Activated CD8-positive, alpha-beta memory T cell treated with anti-CD3 and anti-CD28 coated beads for 4 hours (primary cell): ENCODE measurements at regions not wholly inside any gene's neighbourhood (a gene's known extent, or its start where the extent isn't known, plus 50 kb on each side); places are given as distances from the start of the nearest gene placed in this dataset.

Experiments
- DNase-seq, 2 donors: peaks; one replicate each; pipeline ENCODE4 v3.0.0-alpha.2; 2020; ENCODE audit warnings: low read depth in 2 of 2

DNA sequence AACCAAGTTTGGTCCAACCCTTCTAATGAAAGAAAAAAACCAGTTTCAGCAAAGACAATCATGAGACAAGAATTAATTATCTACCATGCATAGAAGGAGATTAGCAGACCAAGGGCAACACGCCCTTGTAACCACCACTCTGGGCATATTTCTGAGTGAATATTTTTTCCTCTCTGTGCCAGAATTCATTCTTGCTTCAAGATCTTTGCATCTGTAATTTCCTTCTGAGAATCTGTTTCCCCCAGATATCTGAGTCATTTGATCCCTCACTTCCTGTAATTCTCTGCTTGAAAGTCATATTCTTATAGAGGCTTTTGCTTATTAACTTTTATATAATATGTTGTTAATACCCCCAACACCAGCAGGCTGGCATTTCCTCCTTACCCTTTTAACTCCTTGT lies 243.7 kb downstream of the SLC16A7 start:
- DNase-seq = no peak

DNA sequence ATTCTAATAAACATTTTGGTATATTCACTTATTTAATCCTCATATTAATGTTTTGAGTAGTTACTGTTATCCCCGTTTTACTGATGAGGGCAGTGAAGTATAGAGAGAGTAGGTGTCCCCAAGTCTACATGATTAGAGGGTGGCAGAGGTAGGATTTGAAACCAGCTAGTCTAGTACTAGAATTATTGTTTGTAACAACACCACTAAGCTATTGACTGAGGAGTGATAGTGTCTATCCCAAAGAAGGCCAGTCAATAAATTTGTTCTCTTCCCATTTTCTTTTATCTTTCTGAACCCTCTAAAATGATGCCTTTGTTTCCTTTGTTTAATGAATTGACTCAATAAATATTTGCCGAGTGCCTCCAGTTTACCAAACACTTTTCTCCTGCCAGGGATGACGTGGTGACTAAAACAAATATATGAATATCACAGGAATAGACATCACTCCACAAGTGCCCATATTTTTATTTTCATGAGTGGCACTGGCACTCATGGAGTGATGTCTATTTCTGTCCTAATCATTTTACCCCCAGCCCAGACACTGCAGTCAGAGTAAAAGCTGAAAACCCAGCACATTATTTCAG lies 247.5 kb downstream of the SLC16A7 start:
- DNase-seq = no peak

DNA sequence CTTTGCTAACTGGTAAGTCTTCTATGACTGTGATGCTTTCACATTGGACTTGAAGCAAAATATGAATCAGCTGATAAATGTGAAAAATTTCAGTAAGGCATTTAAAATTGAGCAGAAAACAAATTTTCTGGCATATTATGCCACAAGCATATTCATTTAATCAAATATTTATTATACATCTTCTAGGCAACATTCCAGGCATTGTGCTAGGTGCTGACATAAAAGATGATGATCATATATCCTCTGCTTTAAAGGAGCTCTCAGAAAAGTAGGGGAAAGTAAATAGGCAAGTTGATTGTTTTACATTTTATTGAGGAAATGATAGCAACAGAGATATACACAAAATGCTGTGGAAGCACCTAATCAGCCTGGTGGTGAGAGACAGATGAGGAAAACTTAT lies 248.9 kb downstream of the SLC16A7 start:
- DNase-seq = no peak

DNA sequence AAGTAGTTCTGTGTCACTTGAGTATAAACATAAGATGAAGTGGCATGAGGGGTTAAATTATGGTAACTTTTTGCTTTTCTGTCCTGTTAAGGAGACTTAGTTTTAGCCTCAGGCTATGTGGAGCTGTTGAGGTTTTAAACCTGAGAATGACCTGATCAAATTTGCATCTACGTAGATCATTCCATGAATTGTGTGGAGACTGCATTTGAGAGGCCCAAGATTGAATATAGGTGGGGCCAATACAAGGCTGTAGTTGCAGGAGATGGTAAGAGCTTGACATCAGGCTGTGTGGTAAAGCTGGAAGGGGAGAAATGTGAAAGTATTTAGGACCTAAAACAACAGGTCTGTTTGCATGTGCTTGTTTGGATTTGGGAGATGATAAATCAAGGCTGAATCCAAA lies 249.5 kb downstream of the SLC16A7 start:
- DNase-seq = no peak

DNA sequence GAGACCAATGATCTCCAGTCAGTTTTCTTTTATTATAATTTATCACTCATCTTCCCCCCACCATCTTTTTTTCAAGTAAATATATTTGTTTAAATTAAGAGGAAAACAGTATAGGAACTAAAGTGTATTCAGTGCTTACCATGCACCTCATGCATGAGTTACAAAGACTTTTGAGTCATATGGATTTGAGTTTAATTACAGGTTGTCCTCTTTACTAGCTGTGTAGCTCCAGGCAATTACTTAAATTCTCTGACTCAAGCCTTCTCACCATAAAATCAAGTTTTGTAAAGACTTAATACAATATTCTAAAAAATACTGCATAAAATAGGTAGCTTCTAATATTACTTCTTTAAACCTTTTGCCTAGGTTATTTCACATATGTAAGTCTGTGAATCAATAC lies 251.3 kb downstream of the SLC16A7 start:
- DNase-seq = no peak

DNA sequence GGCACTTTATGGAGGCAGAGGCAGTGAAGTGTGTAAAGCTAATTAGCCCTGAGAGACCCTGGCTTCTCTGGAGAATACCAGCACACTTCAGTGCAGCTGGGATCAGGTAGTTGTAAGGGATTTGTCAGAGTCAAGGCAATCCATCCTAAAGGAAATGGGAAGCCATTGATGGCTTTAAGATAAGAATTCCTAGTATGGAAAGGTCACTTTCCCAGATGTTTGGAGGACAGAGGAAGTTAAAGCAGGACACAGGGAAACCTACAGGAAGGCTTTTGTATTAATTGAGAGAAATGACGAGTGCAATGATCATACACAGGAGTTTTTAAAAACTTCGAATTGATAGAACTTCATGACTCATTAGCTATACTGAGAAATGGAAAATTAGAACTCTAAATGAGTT lies 254.4 kb downstream of the SLC16A7 start:
- no peak for DNase-seq

DNA sequence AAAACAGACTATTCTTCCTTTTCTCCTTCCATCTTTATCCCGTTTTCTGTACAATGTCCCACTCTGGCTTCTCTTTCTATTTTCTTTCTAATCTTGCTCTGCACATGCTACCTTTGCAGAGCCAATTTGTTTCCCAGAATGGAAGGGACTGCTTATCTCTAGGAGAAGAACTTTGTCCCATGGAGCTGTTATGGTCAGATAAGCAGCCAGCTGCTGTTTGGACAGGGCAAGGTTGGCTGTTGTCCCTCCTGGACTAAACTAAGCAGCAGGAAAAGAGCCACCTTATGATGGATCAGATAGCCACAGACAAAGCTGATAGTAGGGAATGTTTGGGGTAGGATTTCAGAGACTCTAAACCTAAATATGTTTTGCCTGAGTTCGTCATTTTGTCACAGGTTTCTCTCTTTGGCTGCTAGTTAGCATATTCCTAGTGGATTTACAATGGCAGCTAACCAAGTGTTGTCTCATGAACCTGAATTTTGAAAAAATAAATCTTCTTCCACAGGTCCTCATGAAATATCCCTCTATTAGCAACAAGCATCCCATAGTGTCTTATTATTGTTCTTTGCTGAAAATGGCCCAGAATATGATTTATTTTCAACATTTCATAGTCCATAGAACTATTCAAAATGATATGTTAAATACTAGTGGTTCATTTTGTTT lies 262.8 kb downstream of the SLC16A7 start:
- no peak for DNase-seq

DNA sequence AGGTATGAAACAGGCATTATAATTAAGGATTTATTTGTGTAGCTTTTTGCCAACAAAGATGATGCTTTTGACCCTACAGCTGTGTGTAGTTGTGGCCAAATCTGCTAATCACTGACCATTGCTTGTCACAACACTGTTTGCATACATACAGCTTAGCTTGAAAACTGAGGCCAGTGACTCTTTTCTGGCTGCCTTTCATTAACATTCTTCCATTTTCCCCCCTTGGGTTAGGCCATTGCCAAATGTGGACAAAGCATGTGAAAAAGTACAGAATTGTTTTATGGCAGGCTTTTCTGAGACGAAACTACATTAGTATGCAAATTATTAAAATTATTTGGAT lies 263.3 kb downstream of the SLC16A7 start:
- DNase-seq = no peak

DNA sequence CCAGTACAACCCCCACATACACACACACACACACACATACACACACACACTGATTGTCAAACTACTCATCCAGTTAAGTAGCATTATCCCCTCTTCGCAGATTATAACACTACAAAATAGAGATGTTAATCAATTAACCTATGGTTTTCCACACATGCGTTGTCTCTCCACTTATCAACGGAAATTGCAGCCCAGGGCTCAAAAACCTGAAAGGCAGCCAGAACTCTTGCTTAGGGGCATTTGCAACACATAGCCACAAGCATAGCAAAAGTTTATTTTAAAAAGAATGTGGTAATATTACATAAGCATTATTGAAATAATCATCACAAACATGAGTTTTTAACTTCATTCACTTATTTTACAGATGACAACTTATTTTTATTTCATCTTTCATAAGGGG lies 265.8 kb downstream of the SLC16A7 start:
- DNase-seq = no peak

DNA sequence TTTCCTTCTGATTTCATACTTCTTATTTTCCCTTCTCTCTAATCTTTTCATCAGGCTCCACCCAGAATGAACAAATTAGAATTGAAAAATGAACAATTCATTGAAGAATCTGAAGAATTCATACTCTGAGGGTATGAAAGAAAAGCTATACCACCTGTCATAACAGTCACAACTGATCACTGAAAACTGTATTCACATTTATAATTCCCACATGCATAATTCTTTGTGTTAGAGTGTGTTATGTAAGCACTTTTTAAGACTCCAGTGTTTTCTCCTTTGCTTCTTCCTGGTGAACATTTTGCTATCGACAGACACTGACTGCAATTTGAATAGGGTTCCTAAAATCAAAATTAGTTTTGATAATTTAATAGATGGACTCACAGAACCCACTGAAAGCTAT lies 271.2 kb downstream of the SLC16A7 start:
- no peak for DNase-seq

DNA sequence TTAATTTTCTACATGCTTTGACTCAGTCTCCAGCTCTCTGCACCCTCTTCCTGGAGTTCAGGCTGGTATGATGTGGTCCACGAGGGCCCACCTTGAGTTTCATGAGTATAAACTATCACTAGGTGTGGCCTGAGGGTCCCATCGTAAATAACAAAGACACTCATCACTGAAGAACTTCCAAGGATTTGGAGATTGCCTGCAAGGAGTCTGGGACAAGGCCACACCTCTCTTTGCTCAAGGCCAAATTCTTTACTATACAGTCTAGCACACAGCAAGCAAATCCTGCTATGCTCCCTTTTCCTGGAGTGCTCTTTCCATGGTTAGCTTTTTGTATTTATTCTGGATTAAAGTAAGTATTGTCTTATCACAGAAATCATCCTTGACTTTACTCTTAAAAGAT lies 271.9 kb downstream of the SLC16A7 start:
- DNase-seq = no peak

DNA sequence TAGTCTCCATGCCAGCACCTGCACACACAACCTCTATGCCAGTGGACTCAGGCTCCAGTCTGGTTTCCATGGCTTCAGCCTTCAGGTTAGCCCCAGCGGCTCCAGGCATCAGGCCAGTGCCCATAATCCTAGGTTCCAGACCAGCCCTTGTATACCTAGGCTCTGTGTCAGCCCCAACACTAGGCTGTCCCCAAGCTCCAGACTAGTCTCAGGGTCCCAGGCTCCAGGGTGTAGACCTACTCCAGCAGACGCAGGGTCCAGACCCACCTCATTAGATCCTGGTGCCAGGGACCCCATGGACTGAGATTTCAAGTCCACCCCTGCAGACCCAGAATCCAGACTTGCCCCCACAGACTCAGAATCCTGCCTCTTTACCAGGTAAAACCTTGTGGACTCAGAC lies 275.9 kb downstream of the SLC16A7 start:
- DNase-seq = no peak

DNA sequence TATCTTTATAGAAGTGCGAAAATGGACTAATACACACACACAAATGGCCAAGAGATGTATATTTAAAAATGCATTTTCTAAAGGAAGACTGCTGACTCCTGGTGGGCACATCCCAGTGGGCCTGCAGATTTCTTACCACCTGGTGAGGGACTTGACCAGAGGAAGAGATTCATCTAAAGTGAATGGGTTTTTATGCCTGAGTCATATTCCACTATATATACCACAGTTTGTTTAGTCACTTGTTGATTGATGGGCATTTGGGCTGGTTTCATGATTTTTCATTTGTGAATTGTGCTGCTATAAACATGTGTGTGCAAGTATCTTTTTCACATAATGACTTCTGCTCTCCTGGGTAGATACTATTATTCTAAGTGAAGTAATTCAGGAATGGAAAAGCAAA lies 277.3 kb downstream of the SLC16A7 start:
- DNase-seq = no peak

DNA sequence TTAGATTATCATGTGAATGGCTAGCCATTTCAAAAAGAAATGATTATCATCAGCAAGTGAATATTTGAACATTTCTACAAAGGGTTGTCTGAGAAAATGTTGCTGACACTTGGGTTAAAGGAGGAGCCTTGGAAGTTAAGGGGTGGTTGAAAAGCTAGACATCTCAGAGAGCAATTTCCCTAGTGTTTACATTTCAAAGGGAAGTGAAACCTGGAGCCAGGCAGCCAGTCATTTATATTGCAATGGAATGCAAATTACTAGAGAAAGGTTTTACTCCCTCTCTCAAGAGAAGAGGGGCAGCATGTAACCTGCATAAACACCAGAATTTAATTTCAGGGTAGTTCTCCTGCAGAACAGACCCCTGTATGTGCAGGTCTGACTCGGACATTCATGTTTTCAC lies 279.0 kb downstream of the SLC16A7 start:
- DNase-seq = no peak

DNA sequence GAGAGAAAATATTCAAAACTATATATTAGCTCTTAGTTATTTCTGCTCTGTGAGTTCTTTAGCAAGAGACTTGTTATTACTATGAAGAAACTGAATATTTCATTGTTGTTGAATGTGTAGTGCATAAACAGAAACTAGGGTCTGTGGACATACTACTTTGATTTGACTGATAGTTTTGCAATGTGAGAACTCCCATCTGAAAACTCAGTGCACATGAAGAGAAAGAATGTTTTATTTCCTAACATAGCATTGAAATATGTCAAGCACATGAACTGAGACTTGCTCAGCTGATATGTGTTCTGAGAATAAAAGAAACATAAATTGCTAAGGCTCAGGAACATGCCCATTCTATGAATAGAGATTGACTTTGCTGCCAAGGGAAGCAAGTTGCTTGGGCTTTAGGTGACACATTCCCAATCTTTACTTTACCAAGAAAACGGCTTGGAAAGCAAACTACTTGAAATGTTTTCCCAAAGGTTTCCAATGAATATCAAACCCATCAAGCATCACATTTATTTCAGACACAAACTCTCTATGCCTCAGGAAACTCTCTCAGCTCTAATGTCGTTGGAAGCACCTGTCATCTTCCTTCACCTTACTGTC lies 290.4 kb downstream of the SLC16A7 start:
- DNase-seq = no peak

DNA sequence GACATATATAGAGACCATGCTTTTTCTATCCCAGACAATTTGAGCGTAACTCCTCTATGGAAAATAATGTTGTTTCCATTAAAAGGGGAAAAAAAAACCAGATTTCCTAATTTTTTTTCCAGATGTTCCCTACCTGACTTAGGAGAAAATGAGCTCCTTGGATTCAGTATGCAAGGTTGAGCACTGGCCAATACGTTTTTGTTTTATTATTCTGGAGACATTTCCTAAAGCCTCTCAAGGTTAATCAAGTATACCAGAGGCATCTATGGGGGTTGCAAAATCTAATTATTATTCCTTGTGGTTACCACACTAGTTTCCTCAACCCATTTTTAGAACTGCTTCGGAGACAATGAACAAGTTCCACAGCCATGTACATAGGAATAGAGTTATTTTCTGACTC lies 291.3 kb downstream of the SLC16A7 start:
- DNase-seq = no peak

DNA sequence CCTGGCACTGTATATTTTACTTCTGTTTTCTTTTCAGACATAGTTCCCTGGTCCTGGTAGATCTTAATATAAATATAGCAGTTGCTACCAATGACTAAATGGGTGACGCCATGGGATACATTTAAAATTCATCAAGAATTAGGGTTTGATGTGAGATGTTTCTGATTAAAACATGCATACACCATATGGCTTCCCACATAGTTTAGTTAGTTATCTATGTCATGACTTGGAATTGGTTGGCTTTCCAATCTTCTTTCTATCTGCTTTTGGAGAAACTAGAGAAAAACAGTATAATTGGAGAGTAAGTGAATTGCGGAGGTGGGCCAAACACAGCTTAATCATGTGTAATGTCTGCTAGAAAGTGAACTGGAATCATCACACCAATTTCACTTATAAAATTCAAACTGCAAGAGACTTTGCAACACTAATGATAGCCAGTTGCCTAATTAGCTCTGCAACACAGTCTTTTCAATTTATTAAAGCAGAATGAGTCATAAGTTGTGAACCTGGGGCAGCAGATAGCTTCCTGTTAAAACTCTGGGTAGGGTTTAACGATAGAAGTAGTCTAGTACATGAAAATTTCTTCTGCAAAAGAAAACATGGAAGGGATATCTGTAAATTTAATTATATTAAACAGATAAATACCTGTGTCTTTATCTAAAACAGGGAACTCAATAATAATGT lies 295.2 kb downstream of the SLC16A7 start:
- no peak for DNase-seq

DNA sequence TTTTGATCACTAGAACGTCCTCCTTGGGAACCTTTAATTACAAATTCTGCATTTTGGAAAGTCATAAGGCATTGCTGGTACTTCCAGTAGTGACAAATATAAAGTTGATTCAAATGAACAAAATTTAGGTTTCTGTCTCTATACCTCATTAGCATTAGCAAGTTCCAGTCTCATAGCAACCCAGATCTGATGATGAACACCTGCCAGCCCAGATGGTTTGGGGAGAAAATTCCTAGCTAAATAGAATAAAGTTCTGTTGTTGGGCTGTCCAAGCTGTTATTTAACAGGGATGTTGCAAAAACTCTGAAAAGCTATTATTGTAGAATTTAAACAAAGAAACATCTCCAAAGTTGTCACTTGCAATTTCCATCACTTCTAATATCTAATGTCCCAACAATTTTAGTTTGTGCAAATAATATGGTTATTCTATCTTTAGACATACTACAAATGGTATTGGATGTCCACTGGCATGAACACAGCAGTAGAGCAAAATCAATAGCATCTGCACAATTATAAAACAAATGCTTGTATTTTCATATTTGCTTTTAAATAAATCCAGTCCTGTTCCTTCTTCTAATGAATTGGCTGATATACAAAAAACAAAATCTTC lies 299.4 kb downstream of the SLC16A7 start:
- no peak for DNase-seq

DNA sequence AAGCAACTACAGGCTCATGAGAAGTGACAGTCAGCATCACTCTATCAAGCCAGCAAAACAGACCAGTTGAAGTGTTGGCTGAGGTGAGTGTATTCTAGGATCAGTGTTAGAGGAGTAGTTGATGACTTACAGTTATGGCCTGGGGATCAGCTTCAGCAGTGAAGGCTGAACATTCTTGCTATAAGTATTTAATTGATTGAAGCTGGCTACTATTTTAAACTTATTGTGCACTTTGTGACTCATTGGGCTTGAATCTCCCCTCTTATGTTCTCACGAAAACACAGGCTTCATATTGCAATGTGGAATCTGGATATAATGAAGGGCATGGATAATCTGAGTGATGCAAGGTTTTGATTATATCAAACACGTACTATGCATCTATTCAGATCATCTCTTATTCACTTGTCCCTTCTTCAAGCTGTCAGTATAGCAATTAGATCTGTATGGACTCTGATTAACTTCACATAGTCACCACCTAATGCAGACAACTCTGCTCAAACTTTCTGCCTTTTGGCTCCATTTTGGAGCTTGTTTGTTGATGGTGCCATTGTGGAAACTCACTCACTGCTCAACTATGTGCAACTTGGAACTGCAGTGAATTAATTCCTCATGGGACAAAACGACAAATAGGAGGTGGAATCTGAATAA lies 309.2 kb downstream of the SLC16A7 start:
- no peak for DNase-seq

DNA sequence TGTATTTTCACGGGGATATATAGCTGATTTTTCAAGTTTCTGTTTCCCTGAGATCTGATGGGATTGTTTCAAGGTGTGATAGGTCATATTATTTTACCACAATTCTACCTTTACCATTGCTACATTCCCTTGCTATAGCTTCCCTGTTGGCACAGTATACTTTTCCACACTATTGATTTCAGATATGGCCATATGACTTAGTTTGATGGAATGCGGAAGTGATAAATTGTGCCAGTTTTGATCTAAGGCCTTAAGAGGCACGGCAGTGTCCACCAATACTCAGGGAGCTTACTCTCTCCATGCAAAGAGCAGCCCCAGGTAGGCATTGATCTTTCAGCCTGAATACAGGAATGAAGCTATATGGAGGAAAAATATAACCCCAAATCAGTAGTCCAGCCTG lies 315.7 kb downstream of the SLC16A7 start:
- no peak for DNase-seq

DNA sequence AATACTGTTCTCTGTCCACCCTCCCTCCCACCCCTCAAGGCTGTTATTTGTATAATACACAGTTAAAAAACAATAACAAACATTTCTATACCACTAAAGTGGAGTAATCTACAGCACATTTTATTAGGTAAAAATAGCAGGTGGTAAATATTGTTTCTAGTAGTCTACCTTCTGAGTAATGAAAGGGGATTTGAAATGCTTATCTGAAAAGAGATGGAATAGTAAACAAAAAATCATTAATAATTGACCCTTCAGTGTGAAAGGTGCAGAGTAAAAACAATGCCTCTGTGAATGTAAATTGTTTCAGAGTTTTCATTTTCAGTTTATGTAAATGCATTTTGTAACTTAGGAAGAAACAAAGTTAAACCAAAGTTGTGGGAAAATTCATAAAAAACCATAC lies 321.2 kb downstream of the SLC16A7 start:
- DNase-seq = no peak

DNA sequence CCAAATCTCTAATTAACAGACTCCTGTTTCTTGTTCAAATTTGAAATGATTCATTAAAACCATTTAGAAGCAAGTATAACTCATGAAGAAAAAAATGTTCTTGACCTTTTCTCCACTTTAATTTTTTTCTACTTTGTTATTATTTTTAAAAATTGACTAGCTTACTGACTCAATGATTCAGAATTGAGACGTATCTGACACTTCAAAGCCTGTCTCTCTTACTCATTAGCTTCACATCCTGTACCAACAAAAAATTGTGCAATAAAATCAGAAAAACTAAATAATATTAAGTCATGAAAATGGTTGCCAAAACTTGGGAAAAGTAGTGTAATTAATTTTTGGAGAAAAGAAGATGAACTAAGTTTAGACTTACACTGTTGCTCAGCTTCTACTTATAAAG lies 331.2 kb downstream of the SLC16A7 start:
- DNase-seq = no peak
